GM10248 (cell line): ENCODE measurements at regions not wholly inside any gene's neighbourhood (a gene's known extent, or its start where the extent isn't known, plus 50 kb on each side); places are given as distances from the start of the nearest gene placed in this dataset.

Source experiments
- CTCF ChIA-PET: fragments of 300-600 bp; sonication (Branson Sonifier 250); formaldehyde crosslinking; extraction: SDS; loops from one replicate; lab custom pipeline; 2021; ENCODE audit warnings: antibody characterized with exemption; lab: Yijun Ruan, JAX
- POLR2A ChIA-PET: fragments of 350-650 bp; sonication (Branson Sonifier 250); formaldehyde crosslinking; extraction: SDS; loops from one replicate; lab custom pipeline; 2020; ENCODE audit warnings: antibody characterized with exemption; lab: Yijun Ruan, JAX
- DNase-seq: peaks from one replicate; pipeline ENCODE4 v3.0.0; 2012; ENCODE audit errors: extremely low spot score
- TF ChIP-seq, protein P1 (sequence below): IDR thresholded peaks from 2 replicates; pipeline ENCODE4 v1.5.1; 2012; ENCODE audit warnings: mild to moderate bottlenecking, low read depth; ENCODE audit errors: extremely low read depth, missing control alignments, control extremely low read depth

GRCh38 chr4:155510771-155511170, 134.0 kb upstream of the MAP9 start:
- no peak for DNase-seq
- CTCF ChIA-PET: interaction anchor here (1.0 to 1.7 kb wide), 2 partner anchors 15 to 18 kb away, joined by 4 read pairs; no protein-coding TSS in a partner anchor
- POLR2A ChIA-PET: no interaction called here
- TF ChIP-seq, protein P1, sequence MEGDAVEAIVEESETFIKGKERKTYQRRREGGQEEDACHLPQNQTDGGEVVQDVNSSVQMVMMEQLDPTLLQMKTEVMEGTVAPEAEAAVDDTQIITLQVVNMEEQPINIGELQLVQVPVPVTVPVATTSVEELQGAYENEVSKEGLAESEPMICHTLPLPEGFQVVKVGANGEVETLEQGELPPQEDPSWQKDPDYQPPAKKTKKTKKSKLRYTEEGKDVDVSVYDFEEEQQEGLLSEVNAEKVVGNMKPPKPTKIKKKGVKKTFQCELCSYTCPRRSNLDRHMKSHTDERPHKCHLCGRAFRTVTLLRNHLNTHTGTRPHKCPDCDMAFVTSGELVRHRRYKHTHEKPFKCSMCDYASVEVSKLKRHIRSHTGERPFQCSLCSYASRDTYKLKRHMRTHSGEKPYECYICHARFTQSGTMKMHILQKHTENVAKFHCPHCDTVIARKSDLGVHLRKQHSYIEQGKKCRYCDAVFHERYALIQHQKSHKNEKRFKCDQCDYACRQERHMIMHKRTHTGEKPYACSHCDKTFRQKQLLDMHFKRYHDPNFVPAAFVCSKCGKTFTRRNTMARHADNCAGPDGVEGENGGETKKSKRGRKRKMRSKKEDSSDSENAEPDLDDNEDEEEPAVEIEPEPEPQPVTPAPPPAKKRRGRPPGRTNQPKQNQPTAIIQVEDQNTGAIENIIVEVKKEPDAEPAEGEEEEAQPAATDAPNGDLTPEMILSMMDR: no peak

GRCh38 chr4:155509555-155509954, 132.8 kb upstream of the MAP9 start:
- CTCF ChIA-PET: interaction anchor here (1.2 to 1.3 kb wide), 2 partner anchors 13 to 42 kb away, joined by 3 to 6 read pairs; no protein-coding TSS in a partner anchor
- TF ChIP-seq, protein P1: no peak
- POLR2A ChIA-PET: no interaction called here

DNA sequence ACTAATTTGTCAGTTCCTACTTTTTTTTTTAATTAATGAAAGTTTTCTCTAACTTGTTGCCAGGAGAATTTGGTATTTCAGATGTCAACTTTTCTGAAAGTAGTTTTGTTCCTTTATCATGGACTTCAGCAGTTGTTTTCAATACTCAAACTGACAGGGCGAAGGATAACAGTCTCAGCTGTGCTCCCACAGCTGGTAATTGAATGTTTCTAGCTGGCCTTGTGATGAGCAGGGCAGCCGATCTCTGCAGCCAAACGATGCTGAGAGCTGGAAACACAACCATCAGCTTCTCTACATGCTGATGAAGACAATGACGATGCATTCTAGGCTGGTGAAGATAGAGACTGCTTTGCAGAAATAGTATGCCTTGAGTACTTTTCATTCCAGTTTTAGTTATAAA, 130.0 kb upstream of the MAP9 start:
- ChIA-PET POLR2A (no interaction called here), CTCF (interaction anchor here (1.1 to 2.1 kb wide), 7 partner anchors 10 to 281 kb away, joined by 3 to 7 read pairs (median 4); no protein-coding TSS in a partner anchor)
- DNase-seq: no peak
- TF ChIP-seq, protein P1: no peak

More at GRCh38 chr4:155509555-155509954, 132.8 kb upstream of the MAP9 start:
- no peak for DNase-seq

DNA sequence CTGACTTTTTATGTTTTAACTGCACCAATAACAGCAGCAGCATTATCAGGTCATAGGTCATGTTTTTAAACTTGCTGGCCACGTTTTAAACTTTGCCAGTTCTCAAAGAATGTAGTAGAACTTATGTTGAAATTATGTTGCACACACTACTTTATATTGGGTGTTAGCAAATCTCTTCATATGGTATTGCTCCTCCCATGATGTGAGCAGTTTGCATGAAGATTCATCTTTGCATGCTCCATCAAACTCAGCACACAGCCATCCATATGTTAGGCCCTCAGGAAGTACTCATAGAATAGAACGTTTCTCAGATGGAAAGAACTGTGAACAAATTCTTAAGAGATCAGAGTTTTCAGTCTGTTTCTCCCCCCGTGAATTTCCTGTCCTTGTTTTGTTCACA, 128.6 kb upstream of the MAP9 start:
- CTCF ChIA-PET: interaction anchor here (0.9 to 2.1 kb wide), 6 partner anchors 9 to 282 kb away, joined by 3 to 7 read pairs (median 4); no protein-coding TSS in a partner anchor
- POLR2A ChIA-PET: no interaction called here
- TF ChIP-seq, protein P1: no peak
- DNase-seq: no peak

DNA sequence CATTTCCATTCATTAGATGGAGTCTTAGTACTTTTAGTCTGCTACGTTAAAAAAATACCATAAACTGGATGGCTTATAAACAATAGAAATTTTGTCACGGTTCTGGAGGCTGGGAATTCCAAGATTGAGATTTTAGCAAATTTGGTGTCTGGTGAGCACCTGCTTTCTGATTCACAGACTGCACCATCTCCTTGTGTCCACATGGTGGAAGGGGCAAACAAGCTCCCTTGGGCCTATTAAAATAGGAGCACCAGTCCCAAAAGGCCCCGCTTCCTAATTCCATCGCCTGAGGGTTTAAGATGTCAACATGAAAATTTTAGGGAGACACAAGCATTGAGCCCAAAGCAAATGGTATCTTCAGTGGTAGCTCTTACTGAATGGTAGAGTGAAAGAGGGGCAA, 120.5 kb upstream of the MAP9 start:
- ChIA-PET POLR2A (no interaction called here), CTCF (interaction anchor here (1.4 kb wide), 1 partner anchor 9 kb away, joined by 3 read pairs; no protein-coding TSS in a partner anchor)
- DNase-seq: no peak
- TF ChIP-seq, protein P1: no peak

DNA sequence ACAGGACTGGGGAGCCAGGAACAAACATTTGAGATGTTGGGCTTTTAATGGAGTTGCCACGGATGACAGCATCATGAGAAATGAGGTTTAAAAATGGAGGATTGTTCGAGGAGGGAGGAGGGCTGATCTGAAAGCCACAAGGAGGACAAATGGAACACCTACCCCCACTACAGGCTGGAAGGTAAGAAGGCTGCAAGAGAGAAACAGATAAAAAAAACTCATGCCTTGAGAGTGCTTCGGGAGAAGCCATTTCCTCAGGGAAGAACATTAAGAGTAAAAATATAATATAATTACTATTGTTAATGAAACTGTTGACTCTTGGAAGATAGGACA, 119.5 kb upstream of the MAP9 start:
- no peak for DNase-seq
- CTCF ChIA-PET: interaction anchor here (1.0 to 1.8 kb wide), 3 partner anchors 8 to 15 kb away, joined by 3 to 4 read pairs (median 3); no protein-coding TSS in a partner anchor
- TF ChIP-seq, protein P1: no peak
- POLR2A ChIA-PET: no interaction called here
